ENCODE measurements at regions not wholly inside any gene's neighbourhood (a gene's known extent, or its start where the extent isn't known, plus 50 kb on each side); places are given as distances from the start of the nearest gene placed in this dataset.

- TF ChIP-seq POLR2AphosphoS5 (IDR thresholded peaks at IDR 0.05) (no peak), POLR2A (IDR thresholded peaks at IDR 0.05; ENCODE audit: low read depth) (no peak)
Measured at GRCh38 chr2:234404957-234405356, 91.9 kb downstream of the ARL4C start.

All from esophagus muscularis mucosa (tissue), 2 donors.